ENCODE measurements at regions not wholly inside any gene's neighbourhood (a gene's known extent, or its start where the extent isn't known, plus 50 kb on each side); places are given as distances from the start of the nearest gene placed in this dataset.

DNA sequence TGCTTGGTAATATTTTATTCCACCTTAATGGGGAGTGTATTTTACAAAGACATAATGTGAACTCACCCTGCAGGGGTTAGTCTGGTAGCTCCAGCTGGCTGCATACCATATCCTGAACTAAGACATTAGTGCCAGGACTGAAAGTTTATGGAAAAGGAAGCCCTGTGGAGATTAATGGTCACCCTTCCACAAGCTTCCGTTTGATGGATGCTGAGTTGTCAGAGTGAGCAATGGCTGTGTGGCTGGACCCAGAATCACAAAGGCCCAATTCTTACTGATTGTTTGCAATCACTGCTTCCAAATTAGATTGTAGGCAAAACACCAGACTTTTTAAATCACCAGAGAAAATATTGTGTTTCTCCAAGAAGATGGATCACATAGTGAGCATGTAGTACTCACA, 90.1 kb upstream of the TRPC7 start:
- TF ChIP-seq NANOG (IDR thresholded peaks at IDR 0.05; ENCODE audit: borderline replicate concordance) (no peak), ZNF331 (CRISPR knock-in tag; IDR thresholded peaks at IDR 0.05; ENCODE audit: low read depth) (no peak), EZH2 (IDR thresholded peaks at IDR 0.05; ENCODE audit: low read depth, unreplicated experiment) (no peak), EZH2phosphoT487 (IDR thresholded peaks at IDR 0.05; ENCODE audit: unreplicated experiment) (no peak), CREB1 (CRISPR knock-in tag; IDR thresholded peaks at IDR 0.05; ENCODE audit: low read depth) (no peak), ZNF114 (CRISPR knock-in tag; IDR thresholded peaks at IDR 0.05) (no peak), STAT1 (IDR thresholded peaks at IDR 0.05; ENCODE audit: unreplicated experiment) (no peak), POLR2AphosphoS5 (IDR thresholded peaks at IDR 0.05; ENCODE audit: low read depth) (no peak), JUNB (IDR thresholded peaks at IDR 0.05; ENCODE audit: unreplicated experiment) (no peak)
- TF ChIP-seq, protein P1, sequence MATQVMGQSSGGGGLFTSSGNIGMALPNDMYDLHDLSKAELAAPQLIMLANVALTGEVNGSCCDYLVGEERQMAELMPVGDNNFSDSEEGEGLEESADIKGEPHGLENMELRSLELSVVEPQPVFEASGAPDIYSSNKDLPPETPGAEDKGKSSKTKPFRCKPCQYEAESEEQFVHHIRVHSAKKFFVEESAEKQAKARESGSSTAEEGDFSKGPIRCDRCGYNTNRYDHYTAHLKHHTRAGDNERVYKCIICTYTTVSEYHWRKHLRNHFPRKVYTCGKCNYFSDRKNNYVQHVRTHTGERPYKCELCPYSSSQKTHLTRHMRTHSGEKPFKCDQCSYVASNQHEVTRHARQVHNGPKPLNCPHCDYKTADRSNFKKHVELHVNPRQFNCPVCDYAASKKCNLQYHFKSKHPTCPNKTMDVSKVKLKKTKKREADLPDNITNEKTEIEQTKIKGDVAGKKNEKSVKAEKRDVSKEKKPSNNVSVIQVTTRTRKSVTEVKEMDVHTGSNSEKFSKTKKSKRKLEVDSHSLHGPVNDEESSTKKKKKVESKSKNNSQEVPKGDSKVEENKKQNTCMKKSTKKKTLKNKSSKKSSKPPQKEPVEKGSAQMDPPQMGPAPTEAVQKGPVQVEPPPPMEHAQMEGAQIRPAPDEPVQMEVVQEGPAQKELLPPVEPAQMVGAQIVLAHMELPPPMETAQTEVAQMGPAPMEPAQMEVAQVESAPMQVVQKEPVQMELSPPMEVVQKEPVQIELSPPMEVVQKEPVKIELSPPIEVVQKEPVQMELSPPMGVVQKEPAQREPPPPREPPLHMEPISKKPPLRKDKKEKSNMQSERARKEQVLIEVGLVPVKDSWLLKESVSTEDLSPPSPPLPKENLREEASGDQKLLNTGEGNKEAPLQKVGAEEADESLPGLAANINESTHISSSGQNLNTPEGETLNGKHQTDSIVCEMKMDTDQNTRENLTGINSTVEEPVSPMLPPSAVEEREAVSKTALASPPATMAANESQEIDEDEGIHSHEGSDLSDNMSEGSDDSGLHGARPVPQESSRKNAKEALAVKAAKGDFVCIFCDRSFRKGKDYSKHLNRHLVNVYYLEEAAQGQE (IDR thresholded peaks at IDR 0.05; ENCODE audit: unreplicated experiment) = no peak
- TF ChIP-seq, protein P2, sequence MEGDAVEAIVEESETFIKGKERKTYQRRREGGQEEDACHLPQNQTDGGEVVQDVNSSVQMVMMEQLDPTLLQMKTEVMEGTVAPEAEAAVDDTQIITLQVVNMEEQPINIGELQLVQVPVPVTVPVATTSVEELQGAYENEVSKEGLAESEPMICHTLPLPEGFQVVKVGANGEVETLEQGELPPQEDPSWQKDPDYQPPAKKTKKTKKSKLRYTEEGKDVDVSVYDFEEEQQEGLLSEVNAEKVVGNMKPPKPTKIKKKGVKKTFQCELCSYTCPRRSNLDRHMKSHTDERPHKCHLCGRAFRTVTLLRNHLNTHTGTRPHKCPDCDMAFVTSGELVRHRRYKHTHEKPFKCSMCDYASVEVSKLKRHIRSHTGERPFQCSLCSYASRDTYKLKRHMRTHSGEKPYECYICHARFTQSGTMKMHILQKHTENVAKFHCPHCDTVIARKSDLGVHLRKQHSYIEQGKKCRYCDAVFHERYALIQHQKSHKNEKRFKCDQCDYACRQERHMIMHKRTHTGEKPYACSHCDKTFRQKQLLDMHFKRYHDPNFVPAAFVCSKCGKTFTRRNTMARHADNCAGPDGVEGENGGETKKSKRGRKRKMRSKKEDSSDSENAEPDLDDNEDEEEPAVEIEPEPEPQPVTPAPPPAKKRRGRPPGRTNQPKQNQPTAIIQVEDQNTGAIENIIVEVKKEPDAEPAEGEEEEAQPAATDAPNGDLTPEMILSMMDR (conservative IDR thresholded peaks at IDR 0.05; ENCODE audit: low read depth in 2 of 2) = no peak
- TF ChIP-seq, protein P3, sequence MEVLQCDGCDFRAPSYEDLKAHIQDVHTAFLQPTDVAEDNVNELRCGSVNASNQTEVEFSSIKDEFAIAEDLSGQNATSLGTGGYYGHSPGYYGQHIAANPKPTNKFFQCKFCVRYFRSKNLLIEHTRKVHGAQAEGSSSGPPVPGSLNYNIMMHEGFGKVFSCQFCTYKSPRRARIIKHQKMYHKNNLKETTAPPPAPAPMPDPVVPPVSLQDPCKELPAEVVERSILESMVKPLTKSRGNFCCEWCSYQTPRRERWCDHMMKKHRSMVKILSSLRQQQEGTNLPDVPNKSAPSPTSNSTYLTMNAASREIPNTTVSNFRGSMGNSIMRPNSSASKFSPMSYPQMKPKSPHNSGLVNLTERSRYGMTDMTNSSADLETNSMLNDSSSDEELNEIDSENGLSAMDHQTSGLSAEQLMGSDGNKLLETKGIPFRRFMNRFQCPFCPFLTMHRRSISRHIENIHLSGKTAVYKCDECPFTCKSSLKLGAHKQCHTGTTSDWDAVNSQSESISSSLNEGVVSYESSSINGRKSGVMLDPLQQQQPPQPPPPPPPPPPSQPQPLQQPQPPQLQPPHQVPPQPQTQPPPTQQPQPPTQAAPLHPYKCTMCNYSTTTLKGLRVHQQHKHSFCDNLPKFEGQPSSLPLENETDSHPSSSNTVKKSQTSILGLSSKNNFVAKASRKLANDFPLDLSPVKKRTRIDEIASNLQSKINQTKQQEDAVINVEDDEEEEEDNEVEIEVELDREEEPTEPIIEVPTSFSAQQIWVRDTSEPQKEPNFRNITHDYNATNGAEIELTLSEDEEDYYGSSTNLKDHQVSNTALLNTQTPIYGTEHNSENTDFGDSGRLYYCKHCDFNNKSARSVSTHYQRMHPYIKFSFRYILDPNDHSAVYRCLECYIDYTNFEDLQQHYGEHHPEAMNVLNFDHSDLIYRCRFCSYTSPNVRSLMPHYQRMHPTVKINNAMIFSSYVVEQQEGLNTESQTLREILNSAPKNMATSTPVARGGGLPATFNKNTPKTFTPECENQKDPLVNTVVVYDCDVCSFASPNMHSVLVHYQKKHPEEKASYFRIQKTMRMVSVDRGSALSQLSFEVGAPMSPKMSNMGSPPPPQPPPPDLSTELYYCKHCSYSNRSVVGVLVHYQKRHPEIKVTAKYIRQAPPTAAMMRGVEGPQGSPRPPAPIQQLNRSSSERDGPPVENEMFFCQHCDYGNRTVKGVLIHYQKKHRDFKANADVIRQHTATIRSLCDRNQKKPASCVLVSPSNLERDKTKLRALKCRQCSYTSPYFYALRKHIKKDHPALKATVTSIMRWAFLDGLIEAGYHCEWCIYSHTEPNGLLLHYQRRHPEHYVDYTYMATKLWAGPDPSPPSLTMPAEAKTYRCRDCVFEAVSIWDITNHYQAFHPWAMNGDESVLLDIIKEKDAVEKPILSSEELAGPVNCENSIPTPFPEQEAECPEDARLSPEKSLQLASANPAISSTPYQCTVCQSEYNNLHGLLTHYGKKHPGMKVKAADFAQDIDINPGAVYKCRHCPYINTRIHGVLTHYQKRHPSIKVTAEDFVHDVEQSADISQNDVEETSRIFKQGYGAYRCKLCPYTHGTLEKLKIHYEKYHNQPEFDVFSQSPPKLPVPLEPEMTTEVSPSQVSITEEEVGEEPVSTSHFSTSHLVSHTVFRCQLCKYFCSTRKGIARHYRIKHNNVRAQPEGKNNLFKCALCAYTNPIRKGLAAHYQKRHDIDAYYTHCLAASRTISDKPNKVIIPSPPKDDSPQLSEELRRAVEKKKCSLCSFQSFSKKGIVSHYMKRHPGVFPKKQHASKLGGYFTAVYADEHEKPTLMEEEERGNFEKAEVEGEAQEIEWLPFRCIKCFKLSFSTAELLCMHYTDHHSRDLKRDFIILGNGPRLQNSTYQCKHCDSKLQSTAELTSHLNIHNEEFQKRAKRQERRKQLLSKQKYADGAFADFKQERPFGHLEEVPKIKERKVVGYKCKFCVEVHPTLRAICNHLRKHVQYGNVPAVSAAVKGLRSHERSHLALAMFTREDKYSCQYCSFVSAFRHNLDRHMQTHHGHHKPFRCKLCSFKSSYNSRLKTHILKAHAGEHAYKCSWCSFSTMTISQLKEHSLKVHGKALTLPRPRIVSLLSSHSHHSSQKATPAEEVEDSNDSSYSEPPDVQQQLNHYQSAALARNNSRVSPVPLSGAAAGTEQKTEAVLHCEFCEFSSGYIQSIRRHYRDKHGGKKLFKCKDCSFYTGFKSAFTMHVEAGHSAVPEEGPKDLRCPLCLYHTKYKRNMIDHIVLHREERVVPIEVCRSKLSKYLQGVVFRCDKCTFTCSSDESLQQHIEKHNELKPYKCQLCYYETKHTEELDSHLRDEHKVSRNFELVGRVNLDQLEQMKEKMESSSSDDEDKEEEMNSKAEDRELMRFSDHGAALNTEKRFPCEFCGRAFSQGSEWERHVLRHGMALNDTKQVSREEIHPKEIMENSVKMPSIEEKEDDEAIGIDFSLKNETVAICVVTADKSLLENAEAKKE (CRISPR knock-in tag; IDR thresholded peaks at IDR 0.05) = no peak
- TF ChIP-seq, protein P4, sequence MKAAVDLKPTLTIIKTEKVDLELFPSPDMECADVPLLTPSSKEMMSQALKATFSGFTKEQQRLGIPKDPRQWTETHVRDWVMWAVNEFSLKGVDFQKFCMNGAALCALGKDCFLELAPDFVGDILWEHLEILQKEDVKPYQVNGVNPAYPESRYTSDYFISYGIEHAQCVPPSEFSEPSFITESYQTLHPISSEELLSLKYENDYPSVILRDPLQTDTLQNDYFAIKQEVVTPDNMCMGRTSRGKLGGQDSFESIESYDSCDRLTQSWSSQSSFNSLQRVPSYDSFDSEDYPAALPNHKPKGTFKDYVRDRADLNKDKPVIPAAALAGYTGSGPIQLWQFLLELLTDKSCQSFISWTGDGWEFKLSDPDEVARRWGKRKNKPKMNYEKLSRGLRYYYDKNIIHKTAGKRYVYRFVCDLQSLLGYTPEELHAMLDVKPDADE (IDR thresholded peaks at IDR 0.05) = no peak
- Histone ChIP-seq H3K4me1 (ENCODE audit: insufficient read depth) (no peaks in the 10 kb centered on the region), H3F3A (replicated peaks; ENCODE audit: low read depth) (no peaks in the 10 kb centered on the region), H3K27ac (ENCODE audit: low read depth) (no peak overlapping the region), H3K4me2 (no peak overlapping the region), H3K9me2 (ENCODE audit: insufficient read depth) (peaks cover under 1% of the 10 kb centered on the region), H3K27me3 (ENCODE audit: insufficient read depth) (no peaks in the 10 kb centered on the region), H2AFZ (no peak overlapping the region), H3K79me2 (replicated peaks; ENCODE audit: insufficient read depth) (no peaks in the 10 kb centered on the region), H3K36me3 (ENCODE audit: insufficient read depth) (no peaks in the 10 kb centered on the region), H4K20me1 (replicated peaks; ENCODE audit: insufficient read depth) (no peaks in the 10 kb centered on the region), H3K4me3 (no peak overlapping the region)
- no peak overlapping the region for H3K27ac Mint-ChIP-seq
- peaks cover 2% of the 10 kb centered on the region for H3K27me3 Mint-ChIP-seq (ENCODE audit: insufficient read depth, low read depth, poor library complexity)
- DNase-seq (ENCODE audit: low spot score) = no peak
- peaks cover 4% of the 10 kb centered on the region; the same call in 1 of the 3 replicates for H3K9me3 Mint-ChIP-seq
- no peak for ATAC-seq
- H3K4me3 Mint-ChIP-seq = no peak overlapping the region
- H3K36me3 Mint-ChIP-seq (ENCODE audit: low read depth) = peaks cover 4% of the 10 kb centered on the region; the same call in 1 of the 3 replicates
- peaks cover 3% of the 10 kb centered on the region; the same call in 1 of the 3 replicates for H3K4me1 Mint-ChIP-seq

Measured in GM23338 (cell line).